ENCODE measurements at regions not wholly inside any gene's neighbourhood (a gene's known extent, or its start where the extent isn't known, plus 50 kb on each side); places are given as distances from the start of the nearest gene placed in this dataset.

GRCh38 chr12:60704171-60704914 lies 1108.5 kb downstream of the SLC16A7 start:
- intact Hi-C loops (cut with micrococcal nuclease) = no loop called here
- Mint-ChIP-seq H3K27ac (ENCODE audit: low read depth, unreplicated experiment) (no peak overlapping the region), H3K4me3 (ENCODE audit: unreplicated experiment) (no peak overlapping the region), H3K9me3 (ENCODE audit: unreplicated experiment) (no peaks in the 10 kb centered on the region), H3K36me3 (ENCODE audit: insufficient read depth, unreplicated experiment) (no peaks in the 10 kb centered on the region), H3K4me1 (ENCODE audit: insufficient read depth, unreplicated experiment) (no peaks in the 10 kb centered on the region), H3K27me3 (ENCODE audit: insufficient read depth, unreplicated experiment) (no peaks in the 10 kb centered on the region)
- TF ChIP-seq CTCF (IDR thresholded peaks at IDR 0.05; ENCODE audit: unreplicated experiment) = no peak
- BruUV-seq (replicated peaks) = no TSS peak
- DNase-seq (ENCODE audit: unreplicated experiment) = peak; percentile 27
- ChIA-PET POLR2A (interaction anchor here (0.7 kb wide), 1 partner anchor 257 kb away, joined by 3 read pairs; no protein-coding TSS in a partner anchor), CTCF (no interaction called here)

- BruUV-seq (replicated peaks) = no TSS peak
- Mint-ChIP-seq H3K27me3 (ENCODE audit: insufficient read depth, unreplicated experiment) (no peaks in the 10 kb centered on the region), H3K36me3 (ENCODE audit: insufficient read depth, unreplicated experiment) (no peaks in the 10 kb centered on the region), H3K27ac (ENCODE audit: low read depth, unreplicated experiment) (no peak overlapping the region), H3K9me3 (ENCODE audit: unreplicated experiment) (no peaks in the 10 kb centered on the region), H3K4me3 (ENCODE audit: unreplicated experiment) (no peak overlapping the region), H3K4me1 (ENCODE audit: insufficient read depth, unreplicated experiment) (no peaks in the 10 kb centered on the region)
- no peak for DNase-seq (ENCODE audit: unreplicated experiment)
- no peak for TF ChIP-seq CTCF (IDR thresholded peaks at IDR 0.05; ENCODE audit: unreplicated experiment)
- POLR2A ChIA-PET = no interaction called here
- intact Hi-C loops (cut with micrococcal nuclease) = no loop called here
- CTCF ChIA-PET = no interaction called here
Observed at GRCh38 chr12:60710246-60710645, 1114.4 kb downstream of the SLC16A7 start.

- Mint-ChIP-seq H3K4me3 (ENCODE audit: unreplicated experiment) (no peak overlapping the region), H3K9me3 (ENCODE audit: unreplicated experiment) (no peaks in the 10 kb centered on the region), H3K4me1 (ENCODE audit: insufficient read depth, unreplicated experiment) (no peaks in the 10 kb centered on the region), H3K27me3 (ENCODE audit: insufficient read depth, unreplicated experiment) (no peaks in the 10 kb centered on the region), H3K36me3 (ENCODE audit: insufficient read depth, unreplicated experiment) (no peaks in the 10 kb centered on the region), H3K27ac (ENCODE audit: low read depth, unreplicated experiment) (no peak overlapping the region)
- intact Hi-C loops (cut with micrococcal nuclease) = no loop called here
- no peak for TF ChIP-seq CTCF (IDR thresholded peaks at IDR 0.05; ENCODE audit: unreplicated experiment)
- POLR2A ChIA-PET = no interaction called here
- BruUV-seq (replicated peaks) = no TSS peak
- no peak for DNase-seq (ENCODE audit: unreplicated experiment)
- CTCF ChIA-PET = interaction anchor here (0.7 kb wide), 1 partner anchor 214 kb away, joined by 3 read pairs; no protein-coding TSS in a partner anchor
Observed at GRCh38 chr12:60714141-60714900, 1118.5 kb downstream of the SLC16A7 start.

GRCh38 chr12:60724475-60724874 lies 1128.6 kb downstream of the SLC16A7 start:
- H3K36me3 Mint-ChIP-seq (ENCODE audit: insufficient read depth, unreplicated experiment) = peaks cover under 1% of the 10 kb centered on the region
- intact Hi-C loops (cut with micrococcal nuclease) = no loop called here
- no peak overlapping the region for H3K4me3 Mint-ChIP-seq (ENCODE audit: unreplicated experiment)
- BruUV-seq (replicated peaks) = no TSS peak
- no peak overlapping the region for H3K27ac Mint-ChIP-seq (ENCODE audit: low read depth, unreplicated experiment)
- TF ChIP-seq CTCF (IDR thresholded peaks at IDR 0.05; ENCODE audit: unreplicated experiment) = no peak
- POLR2A ChIA-PET = interaction anchor here (0.7 kb wide), 1 partner anchor 11 kb away, joined by 3 read pairs; no protein-coding TSS in a partner anchor
- H3K27me3 Mint-ChIP-seq (ENCODE audit: insufficient read depth, unreplicated experiment) = no peaks in the 10 kb centered on the region
- no peak for DNase-seq (ENCODE audit: unreplicated experiment)
- CTCF ChIA-PET = interaction anchor here (0.6 kb wide), 1 partner anchor 239 kb away, joined by 4 read pairs; no protein-coding TSS in a partner anchor
- H3K9me3 Mint-ChIP-seq (ENCODE audit: unreplicated experiment) = no peaks in the 10 kb centered on the region
- no peaks in the 10 kb centered on the region for H3K4me1 Mint-ChIP-seq (ENCODE audit: insufficient read depth, unreplicated experiment)

All from MCF 10A (cell line).